GM18519 (cell line): ENCODE measurements at regions not wholly inside any gene's neighbourhood (a gene's known extent, or its start where the extent isn't known, plus 50 kb on each side); places are given as distances from the start of the nearest gene placed in this dataset.

Experiments used
- ATAC-seq: cut with Tn5 transposase; IDR thresholded peaks from one replicate; pipeline ENCODE4 v1.9.1; 2021; ENCODE audit warnings: mild to moderate bottlenecking, moderate library complexity; ENCODE audit not compliant: unreplicated experiment, low FRiP score

- ATAC-seq = no peak
Measured at GRCh38 chr9:16960084-16960483, 89.6 kb upstream of the BNC2 start.

GRCh38 chr9:16959391-16959790 is 88.9 kb upstream of the BNC2 start:
- ATAC-seq = no peak

- ATAC-seq = no peak
Measured at GRCh38 chr9:16954040-16954439, 83.6 kb upstream of the BNC2 start.

- ATAC-seq = no peak
Measured at GRCh38 chr9:16951502-16951901, 81.0 kb upstream of the BNC2 start.

- no peak for ATAC-seq
Measured at GRCh38 chr9:16950051-16950450, 79.6 kb upstream of the BNC2 start.

- no peak for ATAC-seq
Measured at GRCh38 chr9:16930578-16930977, 60.1 kb upstream of the BNC2 start.

GRCh38 chr9:16928179-16928945 is 57.9 kb upstream of the BNC2 start:
- ATAC-seq = no peak

- no peak for ATAC-seq
Measured at GRCh38 chr9:16925426-16925825, 55.0 kb upstream of the BNC2 start.

GRCh38 chr9:16924311-16924915 is 53.9 kb upstream of the BNC2 start:
- ATAC-seq = no peak

- ATAC-seq = no peak
Measured at GRCh38 chr9:16921855-16922254, 51.4 kb upstream of the BNC2 start.
